WTC11 (cell line): ENCODE measurements at regions not wholly inside any gene's neighbourhood (a gene's known extent, or its start where the extent isn't known, plus 50 kb on each side); places are given as distances from the start of the nearest gene placed in this dataset.

Experiments
- ATF3 ChIP-seq: sonication (generic); formaldehyde crosslinking; conservative IDR thresholded peaks from 2 replicates; pipeline ENCODE4 v1.8.1; 2022; ENCODE audit warnings: mild to moderate bottlenecking, missing genetic modification reagents
- CTCF ChIP-seq: fragments of 200-600 bp; IDR thresholded peaks from 2 replicates; pipeline ENCODE4 v1.8.0; 2022; ENCODE audit warnings: antibody characterized with exemption
- E2F1 ChIP-seq: sonication (generic); formaldehyde crosslinking; IDR thresholded peaks from 2 replicates; pipeline ENCODE4 v1.8.0; 2022; ENCODE audit warnings: mild to moderate bottlenecking, missing genetic modification reagents
- ESRRA ChIP-seq: sonication (generic); formaldehyde crosslinking; IDR thresholded peaks from 2 replicates; pipeline ENCODE4 v1.8.1; 2022; ENCODE audit warnings: mild to moderate bottlenecking, missing genetic modification reagents, borderline replicate concordance
- FOXJ3 ChIP-seq: sonication (generic); formaldehyde crosslinking; IDR thresholded peaks from 2 replicates; pipeline ENCODE4 v1.9.0; 2021; ENCODE audit warnings: missing genetic modification reagents, mild to moderate bottlenecking, borderline replicate concordance
- FOXP1 ChIP-seq: sonication (generic); formaldehyde crosslinking; IDR thresholded peaks from 2 replicates; pipeline ENCODE4 v1.8.0; 2022; ENCODE audit warnings: missing genetic modification reagents, mild to moderate bottlenecking, moderate library complexity, borderline replicate concordance
- GRHL2 ChIP-seq: fragments of 250-450 bp; sonication (Bioruptor Pico); IDR thresholded peaks from 2 replicates; pipeline ENCODE4 v1.8.0; 2022; ENCODE audit warnings: mild to moderate bottlenecking, moderate library complexity; ENCODE audit not compliant: insufficient replicate concordance, severe bottlenecking
- HMGA2 ChIP-seq: fragments of 250-450 bp; sonication (Bioruptor Pico); IDR thresholded peaks from 2 replicates; pipeline ENCODE4 v1.4.0; 2021; ENCODE audit warnings: mild to moderate bottlenecking, moderate library complexity
- HMGXB4 ChIP-seq: sonication (generic); formaldehyde crosslinking; IDR thresholded peaks from 2 replicates; pipeline ENCODE4 v1.8.1; 2023; ENCODE audit warnings: mild to moderate bottlenecking, moderate library complexity, missing genetic modification reagents
- NR2C2 ChIP-seq: sonication (generic); formaldehyde crosslinking; IDR thresholded peaks from 2 replicates; pipeline ENCODE4 v1.8.0; 2022; ENCODE audit warnings: mild to moderate bottlenecking, missing genetic modification reagents
- USF2 ChIP-seq: sonication (generic); formaldehyde crosslinking; IDR thresholded peaks from 2 replicates; pipeline ENCODE4 v1.8.1; 2023; ENCODE audit warnings: mild to moderate bottlenecking, missing genetic modification reagents, moderate library complexity

- TF ChIP-seq ATF3 (CRISPR knock-in tag) (no peak), CTCF (no peak), NR2C2 (CRISPR knock-in tag) (no peak), FOXJ3 (CRISPR knock-in tag) (no peak), HMGA2 (no peak), ESRRA (CRISPR knock-in tag) (no peak), USF2 (no peak), GRHL2 (no peak), HMGXB4 (CRISPR knock-in tag) (no peak), E2F1 (CRISPR knock-in tag) (no peak), FOXP1 (CRISPR knock-in tag) (no peak)
Observed at GRCh38 chr11:126147208-126148111, 64.0 kb downstream of the RPUSD4 start.
